Stimulated activated CD4-positive, alpha-beta T cell treated with anti-CD3 and anti-CD28 coated beads, Interleukin-15, amount 100 ng/mL, for 48 hours (primary cell): ENCODE measurements at regions not wholly inside any gene's neighbourhood (a gene's known extent, or its start where the extent isn't known, plus 50 kb on each side); places are given as distances from the start of the nearest gene placed in this dataset.
"Not testable (repeated sequence)": the region's sequence is repeated elsewhere in the genome, so short reads cannot be mapped to it uniquely, and the experiment has no call there.

Source experiments
- DNase-seq, 2 donors: peaks; one replicate each; pipeline ENCODE4 v3.0.0-alpha.2; 2020; ENCODE audit warnings: low read depth in 2 of 2

- no peak for DNase-seq
These were observed 367.3 kb upstream of the CASK start for GRCh38 chrX:42290608-42291007.

GRCh38 chrX:42289492-42290385 lies 366.4 kb upstream of the CASK start:
- no peak for DNase-seq

DNA sequence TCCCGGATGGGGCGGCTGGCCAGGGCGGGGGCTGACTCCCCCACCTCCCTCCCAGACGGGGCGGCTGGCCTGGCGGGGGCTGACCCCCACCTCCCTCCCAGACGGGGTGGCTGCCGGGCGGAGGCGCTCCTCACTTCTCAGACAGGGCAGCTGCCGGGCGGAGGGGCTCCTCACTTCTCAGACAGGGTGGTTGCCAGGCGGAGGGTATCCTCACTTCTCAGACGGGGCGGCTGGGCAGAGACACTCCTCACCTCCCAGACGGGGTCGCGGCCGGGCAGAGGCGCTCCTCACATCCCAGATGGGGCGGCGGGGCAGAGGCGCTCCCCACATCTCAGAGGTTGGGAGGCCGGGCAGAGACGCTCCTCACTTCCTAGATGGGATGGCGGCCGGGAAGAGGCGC lies 362.3 kb upstream of the CASK start:
- DNase-seq = not testable (repeated sequence)

GRCh38 chrX:42276982-42277690 lies 353.8 kb upstream of the CASK start:
- DNase-seq = no peak

DNA sequence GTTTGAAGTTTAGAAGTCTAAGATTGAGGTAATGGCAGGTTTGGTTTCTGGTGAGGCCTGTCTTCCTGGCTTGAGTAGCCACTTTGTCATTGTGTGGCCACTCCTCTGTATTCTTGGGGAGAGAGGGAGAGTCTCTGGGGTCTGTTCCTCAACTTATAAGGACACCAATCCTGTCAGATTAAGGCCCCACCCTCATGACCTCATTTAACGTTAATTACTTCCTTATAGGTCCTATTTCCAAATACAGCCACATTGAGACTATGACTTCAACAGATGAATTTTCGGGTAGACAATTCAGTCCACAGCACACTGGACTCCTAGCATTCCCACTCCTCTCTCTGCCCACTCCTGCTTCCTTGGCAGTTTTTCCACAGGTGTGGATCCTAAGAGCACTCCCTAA lies 350.8 kb upstream of the CASK start:
- DNase-seq = no peak

DNA sequence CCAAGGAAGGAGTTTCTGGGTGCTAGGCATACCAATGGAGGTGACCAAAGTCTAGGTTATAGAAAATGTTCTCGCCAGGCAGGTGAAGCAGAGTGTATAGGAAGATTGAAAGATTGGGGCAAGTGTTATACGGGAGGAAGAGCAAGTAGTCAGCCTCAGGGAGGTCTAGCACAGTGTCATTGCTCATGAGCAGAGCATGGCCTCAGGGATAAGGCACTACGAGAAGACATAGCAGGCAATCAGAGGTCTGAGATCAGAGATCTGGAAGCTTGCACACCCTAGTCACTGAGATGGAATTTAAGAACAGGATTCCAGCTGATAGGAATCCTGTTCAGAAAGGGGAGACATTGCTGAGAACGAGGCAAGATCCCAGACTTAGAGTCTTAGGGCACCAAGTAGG lies 350.0 kb upstream of the CASK start:
- DNase-seq = no peak

- DNase-seq = no peak
These were observed 345.8 kb upstream of the CASK start for GRCh38 chrX:42269186-42269585.

- no peak for DNase-seq
These were observed 337.5 kb upstream of the CASK start for GRCh38 chrX:42260854-42261253.

- no peak for DNase-seq
These were observed 324.9 kb upstream of the CASK start for GRCh38 chrX:42248226-42248625.

GRCh38 chrX:42247241-42247640 lies 323.9 kb upstream of the CASK start:
- no peak for DNase-seq

DNA sequence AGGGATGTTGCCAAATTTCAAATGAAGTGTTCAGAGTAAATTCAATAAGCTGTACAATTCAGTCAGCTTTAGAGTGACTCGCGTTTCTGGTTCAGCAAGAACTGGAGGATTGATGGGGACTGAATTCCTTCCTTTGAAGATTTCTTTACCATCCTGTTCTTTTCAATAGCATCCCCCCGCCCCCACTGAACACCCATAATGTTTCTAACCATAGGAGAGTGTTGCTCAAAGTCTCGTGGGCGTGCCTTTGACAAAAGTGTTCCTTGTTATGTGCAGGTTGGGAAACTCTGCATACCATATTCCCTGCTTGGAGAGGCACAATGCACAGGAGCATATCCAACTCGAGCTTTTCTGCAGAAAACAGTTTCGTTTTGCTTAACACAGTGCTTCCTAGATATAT lies 323.5 kb upstream of the CASK start:
- DNase-seq = no peak

DNA sequence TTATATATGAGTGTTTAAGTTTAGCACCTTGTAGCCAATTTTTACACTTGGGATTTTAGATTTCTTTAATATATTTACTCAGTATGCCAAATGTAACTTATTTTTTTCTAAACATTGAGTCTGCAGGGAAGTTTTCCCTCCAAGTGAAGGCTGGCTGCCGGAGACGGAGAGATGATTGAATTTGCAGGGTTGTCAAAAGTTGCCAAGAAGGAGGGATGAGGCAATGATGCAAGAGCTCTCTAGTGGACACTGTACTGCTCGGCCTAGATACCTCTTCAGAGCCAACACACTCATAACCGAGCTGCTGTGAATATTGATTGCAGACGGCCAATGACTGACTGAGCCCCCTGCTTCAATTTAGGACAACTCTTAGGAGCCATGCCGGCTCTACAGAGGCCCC lies 318.6 kb upstream of the CASK start:
- DNase-seq = no peak

GRCh38 chrX:42241421-42241820 lies 318.1 kb upstream of the CASK start:
- DNase-seq = no peak

DNA sequence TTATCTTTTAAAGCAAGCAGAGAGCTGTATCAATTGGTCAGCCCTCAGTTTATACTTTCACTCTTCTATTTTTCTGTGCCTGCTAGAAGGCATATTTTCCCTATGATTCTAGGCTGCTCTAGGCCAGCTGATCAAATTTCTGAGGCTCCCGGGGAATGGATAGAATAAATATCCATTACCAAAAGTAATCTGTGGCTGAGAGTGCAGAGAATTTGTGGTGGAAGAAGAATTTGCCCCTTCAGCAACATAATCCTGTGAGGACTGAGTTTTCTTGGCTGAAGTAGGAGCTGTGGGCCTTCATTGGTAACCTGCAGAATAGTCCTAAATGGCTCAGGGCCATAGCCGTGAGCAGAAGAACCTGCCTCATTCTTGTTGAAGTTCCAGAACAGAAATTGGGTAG lies 314.6 kb upstream of the CASK start:
- DNase-seq = no peak

GRCh38 chrX:42229533-42229932 lies 306.2 kb upstream of the CASK start:
- DNase-seq = no peak

GRCh38 chrX:42220666-42221065 lies 297.3 kb upstream of the CASK start:
- DNase-seq = no peak

GRCh38 chrX:42220083-42220482 lies 296.7 kb upstream of the CASK start:
- no peak for DNase-seq

GRCh38 chrX:42219231-42219630 lies 295.9 kb upstream of the CASK start:
- DNase-seq = no peak

- no peak for DNase-seq
These were observed 272.2 kb upstream of the CASK start for GRCh38 chrX:42195506-42195905.

GRCh38 chrX:42189576-42189975 lies 266.2 kb upstream of the CASK start:
- DNase-seq = no peak

DNA sequence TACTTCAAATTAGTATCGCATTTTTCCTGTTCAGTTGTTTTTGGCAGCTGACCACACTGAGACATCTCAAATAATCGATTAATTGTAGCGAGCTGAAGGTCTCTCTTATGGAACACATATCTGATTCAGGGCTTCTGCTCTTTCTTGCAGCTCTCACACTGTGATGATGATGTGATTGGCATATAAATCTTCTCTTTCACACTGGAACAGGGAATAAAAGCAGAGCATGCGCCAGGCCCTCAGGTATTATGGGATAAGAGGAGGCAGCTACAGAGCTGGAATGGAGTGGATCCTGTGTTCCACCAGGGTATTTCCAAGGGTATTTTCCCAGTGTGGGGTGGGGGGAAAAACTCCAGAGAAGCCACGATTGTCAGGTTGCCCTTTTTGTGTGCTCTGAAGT lies 265.4 kb upstream of the CASK start:
- DNase-seq = no peak

GRCh38 chrX:42176789-42177188 lies 253.4 kb upstream of the CASK start:
- DNase-seq = no peak

- no peak for DNase-seq
These were observed 252.5 kb upstream of the CASK start for GRCh38 chrX:42175843-42176242.
